ENCODE measurements at regions not wholly inside any gene's neighbourhood (a gene's known extent, or its start where the extent isn't known, plus 50 kb on each side); places are given as distances from the start of the nearest gene placed in this dataset.
A peak's percentile ranks its signal among the peaks of the same experiment; 100 is the strongest.

GRCh38 chr4:100117750-100118149, 72.5 kb downstream of the DDIT4L start:
- Histone ChIP-seq H3K36me3 (ENCODE audit: insufficient read depth, low read length) (no peaks in the 10 kb centered on the region), H3K4me1 (ENCODE audit: insufficient read depth, low read length, severe bottlenecking) (no peaks in the 10 kb centered on the region), H2AFZ (ENCODE audit: low read length) (no peak overlapping the region), H3K79me2 (ENCODE audit: insufficient read depth, low read length) (no peaks in the 10 kb centered on the region), H3K4me2 (ENCODE audit: low read length) (no peak overlapping the region), H3K4me3 (ENCODE audit: low read depth, low read length, poor library complexity, severe bottlenecking) (no peak overlapping the region), H3K9ac (ENCODE audit: low read length) (no peak overlapping the region), H3K9me2 (ENCODE audit: low read depth, low read length) (no peaks in the 10 kb centered on the region), H3K27me3 (ENCODE audit: insufficient read depth, low read length) (no peaks in the 10 kb centered on the region), H3K9me3 (ENCODE audit: low read length) (no peaks in the 10 kb centered on the region), H3F3A (ENCODE audit: insufficient read depth, low read length) (no peaks in the 10 kb centered on the region), H4K20me1 (ENCODE audit: insufficient read depth, low read length) (no peaks in the 10 kb centered on the region), H3K27ac (ENCODE audit: low read depth, low read length, poor library complexity, severe bottlenecking) (no peak overlapping the region)
- no peak for TF ChIP-seq EZH2 (IDR thresholded peaks at IDR 0.05; ENCODE audit: borderline replicate concordance, low read length)
- TF ChIP-seq CTCF (IDR thresholded peaks at IDR 0.05; ENCODE audit: low read length), result peak; percentile 13; the same call in 1 of the 2 replicates

GRCh38 chr4:100114909-100115308, 75.4 kb downstream of the DDIT4L start:
- no peak overlapping the region for H2AFZ ChIP-seq (ENCODE audit: low read length)
- TF ChIP-seq EZH2 (IDR thresholded peaks at IDR 0.05; ENCODE audit: borderline replicate concordance, low read length) (no peak), CTCF (IDR thresholded peaks at IDR 0.05; ENCODE audit: low read length) (no peak)
- no peak overlapping the region for H3K9ac ChIP-seq (ENCODE audit: low read length)
- no peaks in the 10 kb centered on the region for H3K4me1 ChIP-seq (ENCODE audit: insufficient read depth, low read length, severe bottlenecking)
- H3K4me2 ChIP-seq (ENCODE audit: low read length), result no peak overlapping the region
- no peaks in the 10 kb centered on the region for H3K9me2 ChIP-seq (ENCODE audit: low read depth, low read length)
- H3K27ac ChIP-seq (ENCODE audit: low read depth, low read length, poor library complexity, severe bottlenecking), result no peak overlapping the region
- no peaks in the 10 kb centered on the region for H3K9me3 ChIP-seq (ENCODE audit: low read length)
- no peaks in the 10 kb centered on the region for H3F3A ChIP-seq (ENCODE audit: insufficient read depth, low read length)
- no peaks in the 10 kb centered on the region for H3K79me2 ChIP-seq (ENCODE audit: insufficient read depth, low read length)
- H3K27me3 ChIP-seq (ENCODE audit: insufficient read depth, low read length), result no peaks in the 10 kb centered on the region
- no peaks in the 10 kb centered on the region for H4K20me1 ChIP-seq (ENCODE audit: insufficient read depth, low read length)
- H3K36me3 ChIP-seq (ENCODE audit: insufficient read depth, low read length), result no peaks in the 10 kb centered on the region
- no peak overlapping the region for H3K4me3 ChIP-seq (ENCODE audit: low read depth, low read length, poor library complexity, severe bottlenecking)

- no peaks in the 10 kb centered on the region for H3F3A ChIP-seq (ENCODE audit: insufficient read depth, low read length)
- H4K20me1 ChIP-seq (ENCODE audit: insufficient read depth, low read length), result no peaks in the 10 kb centered on the region
- no peaks in the 10 kb centered on the region for H3K27me3 ChIP-seq (ENCODE audit: insufficient read depth, low read length)
- H3K4me1 ChIP-seq (ENCODE audit: insufficient read depth, low read length, severe bottlenecking), result no peaks in the 10 kb centered on the region
- no peaks in the 10 kb centered on the region for H3K9me2 ChIP-seq (ENCODE audit: low read depth, low read length)
- H2AFZ ChIP-seq (ENCODE audit: low read length), result no peak overlapping the region
- no peaks in the 10 kb centered on the region for H3K79me2 ChIP-seq (ENCODE audit: insufficient read depth, low read length)
- H3K9ac ChIP-seq (ENCODE audit: low read length), result no peak overlapping the region
- H3K27ac ChIP-seq (ENCODE audit: low read depth, low read length, poor library complexity, severe bottlenecking), result no peak overlapping the region
- no peak overlapping the region for H3K4me2 ChIP-seq (ENCODE audit: low read length)
- H3K4me3 ChIP-seq (ENCODE audit: low read depth, low read length, poor library complexity, severe bottlenecking), result no peak overlapping the region
- no peaks in the 10 kb centered on the region for H3K36me3 ChIP-seq (ENCODE audit: insufficient read depth, low read length)
- TF ChIP-seq EZH2 (IDR thresholded peaks at IDR 0.05; ENCODE audit: borderline replicate concordance, low read length) (no peak), CTCF (IDR thresholded peaks at IDR 0.05; ENCODE audit: low read length) (no peak)
- no peaks in the 10 kb centered on the region for H3K9me3 ChIP-seq (ENCODE audit: low read length)
Measured at GRCh38 chr4:100113732-100114131, 76.5 kb downstream of the DDIT4L start.
